HL-60 (cell line): ENCODE measurements at regions not wholly inside any gene's neighbourhood (a gene's known extent, or its start where the extent isn't known, plus 50 kb on each side); places are given as distances from the start of the nearest gene placed in this dataset.

Experiments
- CTCF ChIP-seq: IDR thresholded peaks from one replicate; pipeline ENCODE4 v1.5.1; 2011; ENCODE audit warnings: low read length, control low read depth, inconsistent platforms; ENCODE audit not compliant: insufficient read depth
- GABPA ChIP-seq: IDR thresholded peaks from 2 replicates; pipeline ENCODE4 v1.6.1; 2012; ENCODE audit warnings: low read depth
- POLR2AphosphoS5 ChIP-seq: IDR thresholded peaks from 2 replicates; pipeline ENCODE4 v1.6.1; 2012; ENCODE audit warnings: low read depth
- SPI1 ChIP-seq: IDR thresholded peaks from 2 replicates; pipeline ENCODE4 v1.6.1; 2012; ENCODE audit warnings: low read depth, mild to moderate bottlenecking, borderline replicate concordance
- TF ChIP-seq, protein P1 (sequence below): IDR thresholded peaks from 2 replicates; pipeline ENCODE4 v1.6.1; 2012; ENCODE audit warnings: low read depth; ENCODE audit not compliant: insufficient replicate concordance

- TF ChIP-seq POLR2AphosphoS5 (no peak), CTCF (peak; percentile 22), GABPA (no peak), SPI1 (no peak)
- TF ChIP-seq, protein P1, sequence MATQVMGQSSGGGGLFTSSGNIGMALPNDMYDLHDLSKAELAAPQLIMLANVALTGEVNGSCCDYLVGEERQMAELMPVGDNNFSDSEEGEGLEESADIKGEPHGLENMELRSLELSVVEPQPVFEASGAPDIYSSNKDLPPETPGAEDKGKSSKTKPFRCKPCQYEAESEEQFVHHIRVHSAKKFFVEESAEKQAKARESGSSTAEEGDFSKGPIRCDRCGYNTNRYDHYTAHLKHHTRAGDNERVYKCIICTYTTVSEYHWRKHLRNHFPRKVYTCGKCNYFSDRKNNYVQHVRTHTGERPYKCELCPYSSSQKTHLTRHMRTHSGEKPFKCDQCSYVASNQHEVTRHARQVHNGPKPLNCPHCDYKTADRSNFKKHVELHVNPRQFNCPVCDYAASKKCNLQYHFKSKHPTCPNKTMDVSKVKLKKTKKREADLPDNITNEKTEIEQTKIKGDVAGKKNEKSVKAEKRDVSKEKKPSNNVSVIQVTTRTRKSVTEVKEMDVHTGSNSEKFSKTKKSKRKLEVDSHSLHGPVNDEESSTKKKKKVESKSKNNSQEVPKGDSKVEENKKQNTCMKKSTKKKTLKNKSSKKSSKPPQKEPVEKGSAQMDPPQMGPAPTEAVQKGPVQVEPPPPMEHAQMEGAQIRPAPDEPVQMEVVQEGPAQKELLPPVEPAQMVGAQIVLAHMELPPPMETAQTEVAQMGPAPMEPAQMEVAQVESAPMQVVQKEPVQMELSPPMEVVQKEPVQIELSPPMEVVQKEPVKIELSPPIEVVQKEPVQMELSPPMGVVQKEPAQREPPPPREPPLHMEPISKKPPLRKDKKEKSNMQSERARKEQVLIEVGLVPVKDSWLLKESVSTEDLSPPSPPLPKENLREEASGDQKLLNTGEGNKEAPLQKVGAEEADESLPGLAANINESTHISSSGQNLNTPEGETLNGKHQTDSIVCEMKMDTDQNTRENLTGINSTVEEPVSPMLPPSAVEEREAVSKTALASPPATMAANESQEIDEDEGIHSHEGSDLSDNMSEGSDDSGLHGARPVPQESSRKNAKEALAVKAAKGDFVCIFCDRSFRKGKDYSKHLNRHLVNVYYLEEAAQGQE = no peak
Measured at GRCh38 chr1:192445839-192446489, 129.2 kb downstream of the RGS21 start.
